ENCODE measurements at regions not wholly inside any gene's neighbourhood (a gene's known extent, or its start where the extent isn't known, plus 50 kb on each side); places are given as distances from the start of the nearest gene placed in this dataset.

- Histone ChIP-seq H4K20me1 (ENCODE audit: insufficient read depth, low read length) (no peaks in the 10 kb centered on the region), H3K4me2 (replicated peaks; ENCODE audit: extremely low read depth, low read length, poor library complexity, severe bottlenecking) (no peak overlapping the region), H3K27ac (ENCODE audit: low read depth in 1 of 2, low read length in 2 of 2) (no peak overlapping the region), H3K4me1 (ENCODE audit: control insufficient read depth in 1 of 2, insufficient read depth in 2 of 2, low read length in 2 of 2) (no peaks in the 10 kb centered on the region), H3K36me3 (replicated peaks in 1 of 2; ENCODE audit: control insufficient read depth in 1 of 2, insufficient read depth in 2 of 2, low read length in 2 of 2) (no peaks in the 10 kb centered on the region), H2AFZ (ENCODE audit: insufficient read depth, low read depth, low read length, poor library complexity, severe bottlenecking) (no peak overlapping the region), H3K9me3 (replicated peaks in 1 of 2; ENCODE audit: control insufficient read depth in 1 of 2, insufficient read depth in 1 of 2, low read length in 2 of 2) (peaks cover 0 to 4% of the 10 kb centered on the region in 2 donors), H3K4me3 (replicated peaks in 1 of 3; ENCODE audit: low read depth in 2 of 3, low read length in 3 of 3) (no peak overlapping the region), H3K27me3 (ENCODE audit: control insufficient read depth in 2 of 2, insufficient read depth in 2 of 2, low read length in 2 of 2) (no peaks in the 10 kb centered on the region), H3K79me2 (ENCODE audit: insufficient read depth, low read length) (no peaks in the 10 kb centered on the region), H3K9ac (ENCODE audit: insufficient read depth, low read length, poor library complexity, severe bottlenecking) (no peak overlapping the region)
- no peak for DNase-seq
- Mint-ChIP-seq H3K4me3 (no peak overlapping the region), H3K4me1 (no peaks in the 10 kb centered on the region), H3K27me3 (ENCODE audit: low read depth in 3 of 3) (peaks cover 0 to 3% (median 0%) of the 10 kb centered on the region in 3 donors), H3K27ac (no peak overlapping the region), H3K9me3 (peaks cover 0 to 4% (median 0%) of the 10 kb centered on the region in 7 donors), H3K36me3 (no peaks in the 10 kb centered on the region)
- 75% methylated on average over 1 of the region's 2 CpGs for WGBS (ENCODE audit: insufficient coverage)
- no peak for TF ChIP-seq CTCF (IDR thresholded peaks at IDR 0.05)
- intact Hi-C loops (cut with micrococcal nuclease): no loop called here
Observed at GRCh38 chr11:106152013-106152412, 74.6 kb downstream of the AASDHPPT start.

- H3K9ac ChIP-seq (ENCODE audit: insufficient read depth, low read length, poor library complexity, severe bottlenecking): no peak overlapping the region
- H3K36me3 ChIP-seq (replicated peaks in 1 of 2; ENCODE audit: control insufficient read depth in 1 of 2, insufficient read depth in 2 of 2, low read length in 2 of 2): no peaks in the 10 kb centered on the region
- H3K4me3 ChIP-seq (replicated peaks in 1 of 3; ENCODE audit: low read depth in 2 of 3, low read length in 3 of 3): no peak overlapping the region
- no peaks in the 10 kb centered on the region for H3K27me3 ChIP-seq (ENCODE audit: control insufficient read depth in 2 of 2, insufficient read depth in 2 of 2, low read length in 2 of 2)
- no peaks in the 10 kb centered on the region for H3K79me2 ChIP-seq (ENCODE audit: insufficient read depth, low read length)
- no peaks in the 10 kb centered on the region for H3K4me1 Mint-ChIP-seq
- peaks cover 0 to 3% (median 0%) of the 10 kb centered on the region in 3 donors for H3K27me3 Mint-ChIP-seq (ENCODE audit: low read depth in 3 of 3)
- no peak for TF ChIP-seq CTCF (IDR thresholded peaks at IDR 0.05)
- H3K4me2 ChIP-seq (replicated peaks; ENCODE audit: extremely low read depth, low read length, poor library complexity, severe bottlenecking): no peak overlapping the region
- H3K27ac ChIP-seq (ENCODE audit: low read depth in 1 of 2, low read length in 2 of 2): no peak overlapping the region
- no CpG with 5 or more reads among the region's 1 CpG for WGBS (ENCODE audit: insufficient coverage)
- H3K4me3 Mint-ChIP-seq: no peak overlapping the region
- no peak for DNase-seq
- no peaks in the 10 kb centered on the region for H3K9me3 ChIP-seq (replicated peaks in 1 of 2; ENCODE audit: control insufficient read depth in 1 of 2, insufficient read depth in 1 of 2, low read length in 2 of 2)
- no peak overlapping the region for H3K27ac Mint-ChIP-seq
- no peaks in the 10 kb centered on the region for H3K36me3 Mint-ChIP-seq
- peaks cover 0 to 2% (median 0%) of the 10 kb centered on the region in 7 donors for H3K9me3 Mint-ChIP-seq
- intact Hi-C loops (cut with micrococcal nuclease): no loop called here
- no peaks in the 10 kb centered on the region for H4K20me1 ChIP-seq (ENCODE audit: insufficient read depth, low read length)
- no peaks in the 10 kb centered on the region for H3K4me1 ChIP-seq (ENCODE audit: control insufficient read depth in 1 of 2, insufficient read depth in 2 of 2, low read length in 2 of 2)
- no peak overlapping the region for H2AFZ ChIP-seq (ENCODE audit: insufficient read depth, low read depth, low read length, poor library complexity, severe bottlenecking)
Observed at GRCh38 chr11:106152824-106153223, 75.4 kb downstream of the AASDHPPT start.
